SK-N-MC (cell line): ENCODE measurements at regions not wholly inside any gene's neighbourhood (a gene's known extent, or its start where the extent isn't known, plus 50 kb on each side); places are given as distances from the start of the nearest gene placed in this dataset.

Experiments used
- DNase-seq: peaks from one replicate; pipeline ENCODE4 v3.0.0-alpha.2; 2011; ENCODE audit warnings: low read depth, low spot score
- H3K27ac ChIP-seq: fragments of 200-600 bp; sonication (generic); 2 replicates; pipeline ENCODE4 v1.5.1; 2016; ENCODE audit warnings: mixed run types
- H3K36me3 ChIP-seq: fragments of 200-600 bp; sonication (generic); 2 replicates; pipeline ENCODE4 v1.6.1; 2017; ENCODE audit warnings: antibody characterized with exemption, low read length, mixed read lengths; ENCODE audit not compliant: insufficient read depth
- H3K4me3 ChIP-seq: fragments of 200-600 bp; sonication (generic); 2 replicates; pipeline ENCODE4 v1.5.1; 2016
- H3K9ac ChIP-seq: fragments of 200-600 bp; sonication (generic); 2 replicates; pipeline ENCODE4 v1.8.0; 2017; ENCODE audit warnings: mixed run types, mixed read lengths; ENCODE audit not compliant: insufficient read length
- H3K9me3 ChIP-seq: fragments of 200-600 bp; sonication (generic); 2 replicates; pipeline ENCODE4 v1.6.1; 2017; ENCODE audit warnings: low read depth, mild to moderate bottlenecking, antibody characterized with exemption, low read length, moderate library complexity, mixed read lengths
- EZH2 ChIP-seq: fragments of 200-600 bp; sonication (generic); IDR thresholded peaks from one replicate; pipeline ENCODE4 v1.6.1; 2017; ENCODE audit warnings: antibody characterized with exemption
- FOXP2 ChIP-seq: optimal IDR thresholded peaks from 2 replicates; pipeline ENCODE3; 2011; ENCODE audit warnings: mild to moderate bottlenecking, moderate library complexity; ENCODE audit not compliant: insufficient read depth; ENCODE audit errors: extremely low read length, control extremely low read depth
- POLR2AphosphoS5 ChIP-seq: IDR thresholded peaks from 2 replicates; pipeline ENCODE4 v1.6.1; 2012; ENCODE audit warnings: mild to moderate bottlenecking, low read depth, low read length, borderline replicate concordance

GRCh38 chr2:149984311-149984710 is 396.7 kb upstream of the MMADHC start:
- TF ChIP-seq EZH2 (no peak), FOXP2 (no peak), POLR2AphosphoS5 (no peak)
- Histone ChIP-seq H3K27ac (no peak overlapping the region), H3K9me3 (no peaks in the 10 kb centered on the region), H3K9ac (no peak overlapping the region), H3K4me3 (no peak overlapping the region), H3K36me3 (no peaks in the 10 kb centered on the region)
- no peak for DNase-seq

GRCh38 chr2:149972066-149972465 is 384.5 kb upstream of the MMADHC start:
- TF ChIP-seq FOXP2, result no peak
- TF ChIP-seq POLR2AphosphoS5, result no peak
- no peak for TF ChIP-seq EZH2
- no peak for DNase-seq
- Histone ChIP-seq H3K9me3 (no peaks in the 10 kb centered on the region), H3K36me3 (no peaks in the 10 kb centered on the region), H3K9ac (no peak overlapping the region), H3K27ac (no peak overlapping the region), H3K4me3 (no peak overlapping the region)

- H3K9me3 ChIP-seq, result no peaks in the 10 kb centered on the region
- no peak overlapping the region for H3K9ac ChIP-seq
- no peak for DNase-seq
- no peak overlapping the region for H3K4me3 ChIP-seq
- H3K36me3 ChIP-seq, result no peaks in the 10 kb centered on the region
- no peak for TF ChIP-seq FOXP2
- TF ChIP-seq EZH2, result no peak
- no peak for TF ChIP-seq POLR2AphosphoS5
- H3K27ac ChIP-seq, result no peak overlapping the region
These were observed 367.5 kb upstream of the MMADHC start for GRCh38 chr2:149954981-149955600.

- no peak for TF ChIP-seq FOXP2
- no peak for TF ChIP-seq EZH2
- TF ChIP-seq POLR2AphosphoS5, result no peak
- Histone ChIP-seq H3K9ac (no peak overlapping the region), H3K27ac (no peak overlapping the region), H3K9me3 (no peaks in the 10 kb centered on the region), H3K4me3 (no peak overlapping the region), H3K36me3 (no peaks in the 10 kb centered on the region)
- DNase-seq, result no peak
These were observed 366.1 kb upstream of the MMADHC start for GRCh38 chr2:149953627-149954026.

- Histone ChIP-seq H3K9me3 (no peaks in the 10 kb centered on the region), H3K9ac (no peak overlapping the region), H3K4me3 (no peak overlapping the region), H3K27ac (no peak overlapping the region), H3K36me3 (no peaks in the 10 kb centered on the region)
- TF ChIP-seq FOXP2, result no peak
- TF ChIP-seq POLR2AphosphoS5, result no peak
- no peak for TF ChIP-seq EZH2
- DNase-seq, result no peak
These were observed 343.9 kb upstream of the MMADHC start for GRCh38 chr2:149931486-149931885.

GRCh38 chr2:149928011-149928410 is 340.4 kb upstream of the MMADHC start:
- Histone ChIP-seq H3K36me3 (no peaks in the 10 kb centered on the region), H3K9me3 (no peaks in the 10 kb centered on the region), H3K27ac (no peak overlapping the region), H3K4me3 (no peak overlapping the region), H3K9ac (no peak overlapping the region)
- DNase-seq, result no peak
- TF ChIP-seq EZH2, result no peak
- no peak for TF ChIP-seq FOXP2
- no peak for TF ChIP-seq POLR2AphosphoS5

GRCh38 chr2:149926149-149926548 is 338.6 kb upstream of the MMADHC start:
- Histone ChIP-seq H3K9me3 (no peaks in the 10 kb centered on the region), H3K27ac (no peak overlapping the region), H3K36me3 (no peaks in the 10 kb centered on the region), H3K4me3 (no peak overlapping the region), H3K9ac (no peak overlapping the region)
- TF ChIP-seq POLR2AphosphoS5 (no peak), FOXP2 (no peak), EZH2 (no peak)
- no peak for DNase-seq

- H3K36me3 ChIP-seq, result no peaks in the 10 kb centered on the region
- H3K4me3 ChIP-seq, result no peak overlapping the region
- no peak for DNase-seq
- no peak overlapping the region for H3K27ac ChIP-seq
- TF ChIP-seq POLR2AphosphoS5, result no peak
- no peak for TF ChIP-seq FOXP2
- TF ChIP-seq EZH2, result no peak
- no peak overlapping the region for H3K9ac ChIP-seq
- H3K9me3 ChIP-seq, result no peaks in the 10 kb centered on the region
These were observed 337.1 kb upstream of the MMADHC start for GRCh38 chr2:149924549-149925213.
